Right atrium auricular region (tissue), 2 donors: ENCODE measurements at regions not wholly inside any gene's neighbourhood (a gene's known extent, or its start where the extent isn't known, plus 50 kb on each side); places are given as distances from the start of the nearest gene placed in this dataset.

ENCODE experiments used
- DNase-seq: peaks from one replicate; pipeline ENCODE4 v3.0.0-alpha.2; 2019; ENCODE audit warnings: low spot score
- H3K27ac ChIP-seq, 2 donors: fragments of 200-600 bp; sonication (generic); 1 replicate in 1 of 2; 2 replicates in 1 of 2; pipeline ENCODE4 v1.5.1; 2016 to 2019
- H3K27me3 ChIP-seq, 2 donors: fragments of 200-600 bp; sonication (generic); one replicate each; pipeline versions ENCODE4 v1.5.1 to v1.6.0; 2017 to 2019
- H3K36me3 ChIP-seq: fragments of 200-600 bp; sonication (generic); one replicate; pipeline ENCODE4 v1.5.1; 2016
- H3K4me1 ChIP-seq, 2 donors: fragments of 200-600 bp; sonication (generic); one replicate each; pipeline versions ENCODE4 v1.5.1 to v1.6.0; 2017 to 2019
- H3K4me3 ChIP-seq, 2 donors: fragments of 200-600 bp; sonication (generic); 1 replicate in 1 of 2; 2 replicates in 1 of 2; pipeline ENCODE4 v1.5.1; 2017 to 2019; ENCODE audit warnings: mild to moderate bottlenecking in 1 of 2, moderate library complexity in 1 of 2
- H3K9me3 ChIP-seq, 2 donors: fragments of 200-600 bp; sonication (generic); one replicate each; pipeline ENCODE4 v1.5.1; 2019
- CTCF ChIP-seq, 2 donors: fragments of 200-600 bp; sonication (generic); IDR thresholded peaks; one replicate each; pipeline ENCODE4 v1.5.1; 2019; ENCODE audit warnings: antibody characterized with exemption in 2 of 2

- Histone ChIP-seq H3K36me3 (no peaks in the 10 kb centered on the region), H3K4me3 (no peak overlapping the region), H3K27me3 (no peaks in the 10 kb centered on the region), H3K27ac (no peak overlapping the region), H3K4me1 (peaks cover 0 to 4% of the 10 kb centered on the region in 2 donors), H3K9me3 (no peaks in the 10 kb centered on the region)
- DNase-seq: no peak
- no peak for TF ChIP-seq CTCF (IDR thresholded peaks at IDR 0.05)
These were observed 331.6 kb downstream of the TXNL1 start for GRCh38 chr18:56306797-56307196.

- TF ChIP-seq CTCF (IDR thresholded peaks at IDR 0.05): no peak
- DNase-seq: no peak
- H3K27me3 ChIP-seq: no peaks in the 10 kb centered on the region
- peaks cover 0 to 4% of the 10 kb centered on the region in 2 donors for H3K4me1 ChIP-seq
- H3K27ac ChIP-seq: no peak overlapping the region
- no peaks in the 10 kb centered on the region for H3K36me3 ChIP-seq
- H3K9me3 ChIP-seq: no peaks in the 10 kb centered on the region
- H3K4me3 ChIP-seq: no peak overlapping the region
These were observed 332.8 kb downstream of the TXNL1 start for GRCh38 chr18:56305583-56305982.

- no peaks in the 10 kb centered on the region for H3K9me3 ChIP-seq
- no peaks in the 10 kb centered on the region for H3K27me3 ChIP-seq
- H3K36me3 ChIP-seq: no peaks in the 10 kb centered on the region
- no peak overlapping the region for H3K27ac ChIP-seq
- DNase-seq: no peak
- no peaks in the 10 kb centered on the region for H3K4me1 ChIP-seq
- no peak overlapping the region for H3K4me3 ChIP-seq
- TF ChIP-seq CTCF (IDR thresholded peaks at IDR 0.05): no peak
These were observed 336.2 kb downstream of the TXNL1 start for GRCh38 chr18:56302156-56302555.

- H3K27ac ChIP-seq: no peak overlapping the region
- H3K4me3 ChIP-seq: no peak overlapping the region
- H3K36me3 ChIP-seq: no peaks in the 10 kb centered on the region
- H3K9me3 ChIP-seq: no peaks in the 10 kb centered on the region
- no peaks in the 10 kb centered on the region for H3K27me3 ChIP-seq
- H3K4me1 ChIP-seq: no peaks in the 10 kb centered on the region
- DNase-seq: no peak
- no peak for TF ChIP-seq CTCF (IDR thresholded peaks at IDR 0.05)
These were observed 338.7 kb downstream of the TXNL1 start for GRCh38 chr18:56299740-56300139.

GRCh38 chr18:56298935-56299334 lies 339.5 kb downstream of the TXNL1 start:
- no peak for DNase-seq
- TF ChIP-seq CTCF (IDR thresholded peaks at IDR 0.05): no peak
- H3K36me3 ChIP-seq: no peaks in the 10 kb centered on the region
- no peak overlapping the region for H3K4me3 ChIP-seq
- no peak overlapping the region for H3K27ac ChIP-seq
- H3K27me3 ChIP-seq: no peaks in the 10 kb centered on the region
- H3K9me3 ChIP-seq: no peaks in the 10 kb centered on the region
- H3K4me1 ChIP-seq: no peaks in the 10 kb centered on the region

- H3K4me1 ChIP-seq: no peaks in the 10 kb centered on the region
- no peaks in the 10 kb centered on the region for H3K36me3 ChIP-seq
- no peak overlapping the region for H3K27ac ChIP-seq
- H3K4me3 ChIP-seq: no peak overlapping the region
- H3K27me3 ChIP-seq: no peaks in the 10 kb centered on the region
- no peak for DNase-seq
- H3K9me3 ChIP-seq: no peaks in the 10 kb centered on the region
- TF ChIP-seq CTCF (IDR thresholded peaks at IDR 0.05): no peak
These were observed 342.0 kb downstream of the TXNL1 start for GRCh38 chr18:56296381-56296780.
